Activated CD4-positive, alpha-beta T cell treated with anti-CD3 and anti-CD28 coated beads for 48 hours (primary cell): ENCODE measurements at regions not wholly inside any gene's neighbourhood (a gene's known extent, or its start where the extent isn't known, plus 50 kb on each side); places are given as distances from the start of the nearest gene placed in this dataset.
"Not testable (repeated sequence)": the region's sequence is repeated elsewhere in the genome, so short reads cannot be mapped to it uniquely, and the experiment has no call there.

Experiments used
- DNase-seq: peaks from one replicate; pipeline ENCODE4 v3.0.0-alpha.2; 2020

- DNase-seq, result no peak
Measured at GRCh38 chr10:4633776-4634175, 192.2 kb upstream of the AKR1E2 start.

- no peak for DNase-seq
Measured at GRCh38 chr10:4633186-4633585, 192.8 kb upstream of the AKR1E2 start.

GRCh38 chr10:4632757-4633156, 193.2 kb upstream of the AKR1E2 start:
- DNase-seq, result no peak

DNA sequence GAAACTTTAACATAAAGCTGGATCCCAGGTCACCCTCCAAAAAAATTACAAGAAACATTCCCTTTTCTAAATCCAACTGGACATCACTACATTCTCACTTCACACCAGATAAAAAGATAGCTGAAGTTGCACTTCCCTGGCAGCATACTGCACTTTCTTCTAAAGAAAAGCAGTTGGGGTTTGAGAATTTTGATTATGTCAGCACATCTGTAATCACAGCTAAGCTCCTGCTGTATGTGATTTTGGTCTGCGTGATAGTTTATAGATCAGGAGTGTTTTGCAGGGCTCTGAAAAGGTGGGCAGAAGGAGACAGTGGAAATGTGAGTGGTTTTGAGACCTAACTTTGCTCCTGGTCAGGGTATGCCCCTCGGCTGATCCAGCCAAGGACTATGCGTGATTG, 199.1 kb upstream of the AKR1E2 start:
- no peak for DNase-seq

GRCh38 chr10:4623757-4624420, 202.1 kb upstream of the AKR1E2 start:
- no peak for DNase-seq

DNA sequence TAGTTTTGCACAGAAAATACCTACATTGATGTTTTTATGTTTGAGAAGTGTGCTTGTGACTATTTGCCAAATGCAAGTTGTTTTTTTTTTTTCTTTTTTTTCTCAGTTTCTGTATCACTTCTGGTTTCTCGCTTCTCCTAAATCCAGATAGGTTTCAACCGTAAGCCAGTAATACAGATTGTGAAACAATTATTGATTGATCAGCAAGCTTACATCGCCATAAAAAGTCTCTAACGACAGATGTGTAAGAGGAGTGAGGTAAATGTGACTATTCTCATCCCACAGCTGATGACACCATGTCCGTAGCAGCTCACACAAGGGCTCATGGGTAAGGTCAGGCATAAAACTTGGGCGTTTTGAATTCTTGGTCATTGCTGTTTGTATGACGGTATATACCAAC, 202.8 kb upstream of the AKR1E2 start:
- DNase-seq, result no peak

DNA sequence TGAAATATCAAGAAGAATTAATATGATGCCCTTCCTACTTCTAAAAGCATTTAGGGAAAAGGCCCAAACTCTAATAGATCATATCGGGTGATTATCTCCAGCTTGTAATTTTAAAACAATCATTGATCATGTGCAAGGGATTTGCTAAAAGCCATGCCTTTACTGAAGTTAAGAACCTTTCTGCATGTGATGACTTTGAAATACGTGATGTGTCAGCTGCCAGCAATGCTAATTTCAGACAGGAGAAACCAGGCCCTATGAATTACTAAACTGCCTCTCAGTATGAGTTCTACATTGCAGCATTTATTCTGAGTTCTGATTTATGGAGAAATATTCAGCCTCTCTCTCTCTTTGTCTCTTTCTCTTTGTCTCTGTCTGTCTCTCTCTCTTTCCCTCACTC, 203.6 kb upstream of the AKR1E2 start:
- DNase-seq, result no peak

DNA sequence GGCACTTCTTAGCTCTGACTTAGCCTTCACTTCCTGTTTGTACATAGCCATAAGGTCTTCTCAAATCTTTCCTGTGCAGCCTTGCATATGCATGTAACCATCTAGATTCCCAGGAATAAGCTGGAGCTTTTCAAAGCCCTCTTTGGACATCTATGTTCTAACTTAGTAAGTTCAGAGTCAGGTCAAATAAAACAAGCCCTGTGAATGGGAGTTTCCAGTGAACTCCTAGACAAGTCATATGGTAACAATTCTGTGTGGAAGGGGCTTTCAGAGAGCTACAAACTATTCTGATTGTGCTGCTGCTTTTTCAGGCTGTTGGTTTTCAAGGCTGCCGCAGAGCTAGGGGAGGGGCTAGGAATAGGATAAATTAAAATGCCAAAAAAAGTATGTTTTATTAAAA, 208.4 kb upstream of the AKR1E2 start:
- no peak for DNase-seq

DNA sequence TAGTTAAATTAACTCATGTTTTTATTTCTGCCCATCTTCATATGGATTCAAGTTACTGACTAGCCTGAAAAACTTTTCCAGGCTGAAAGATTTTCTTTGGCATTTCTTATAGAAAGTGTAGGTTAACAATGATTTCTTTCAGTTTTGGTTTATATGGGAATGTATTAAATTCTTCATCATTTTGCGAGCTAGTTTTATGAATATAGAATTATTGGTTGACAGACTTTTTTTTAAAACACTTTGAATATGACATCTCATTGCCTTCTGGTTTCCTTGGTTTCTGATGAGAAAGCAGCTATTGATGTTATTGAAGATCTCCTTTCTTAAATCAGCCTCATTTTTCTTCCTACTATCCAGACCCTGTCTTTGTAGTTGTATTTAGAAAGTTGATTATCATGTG, 211.0 kb upstream of the AKR1E2 start:
- no peak for DNase-seq

GRCh38 chr10:4609251-4609650, 216.8 kb upstream of the AKR1E2 start:
- no peak for DNase-seq

DNA sequence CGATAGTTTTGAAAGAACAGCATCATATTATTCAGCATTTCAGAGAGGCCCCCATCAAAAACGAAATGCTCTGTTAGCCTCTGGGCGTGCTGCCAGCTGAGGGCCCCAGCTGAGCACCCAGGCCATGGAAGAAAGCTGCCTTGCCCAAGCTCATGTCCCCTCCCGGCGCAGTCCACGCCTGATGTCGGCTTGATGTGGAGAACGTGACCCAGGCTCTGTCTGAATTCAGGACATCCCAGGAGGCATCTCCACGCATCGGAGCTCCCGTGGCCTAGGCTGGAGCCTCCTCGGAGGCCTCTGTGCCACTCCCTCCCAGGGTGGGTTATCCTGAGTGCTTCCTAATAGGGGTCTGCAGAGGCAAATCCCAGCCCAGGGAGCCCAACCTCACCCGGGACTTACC, 218.3 kb upstream of the AKR1E2 start:
- DNase-seq, result no peak

- no peak for DNase-seq
Measured at GRCh38 chr10:4606856-4607636, 219.0 kb upstream of the AKR1E2 start.

DNA sequence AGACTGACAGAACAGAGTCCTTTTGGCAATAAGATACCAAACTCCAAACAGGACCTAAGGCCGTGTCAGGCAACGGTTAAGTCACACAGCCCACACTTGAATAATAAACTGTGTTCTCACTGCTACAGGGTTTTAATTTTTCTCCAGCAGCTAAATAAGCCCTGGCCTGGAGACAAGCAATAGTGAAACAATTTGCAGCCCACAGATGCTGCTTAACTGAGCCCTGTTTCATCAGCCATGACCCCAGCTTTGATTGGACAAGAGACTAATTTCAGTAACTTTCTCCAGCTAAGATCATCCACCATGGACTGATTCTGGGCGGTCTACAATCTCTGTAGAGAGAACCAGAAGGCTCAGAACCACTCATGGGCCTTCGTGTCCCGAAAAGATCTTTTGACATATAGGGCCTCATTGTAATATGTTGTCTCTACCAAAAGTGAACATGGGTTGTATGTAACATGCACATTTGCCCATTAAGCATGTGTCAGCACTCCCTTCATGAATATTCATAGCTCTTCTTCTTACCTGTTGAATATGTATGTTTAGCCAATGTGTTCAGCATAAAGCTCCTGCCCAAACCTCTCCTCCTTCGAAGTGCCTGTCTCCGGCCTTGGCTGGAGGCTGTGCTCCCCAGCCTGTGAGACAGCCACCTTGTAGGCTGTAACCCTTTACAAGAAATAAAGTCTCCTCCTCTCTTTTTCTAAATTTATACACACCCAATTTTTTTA, 223.1 kb upstream of the AKR1E2 start:
- no peak for DNase-seq

DNA sequence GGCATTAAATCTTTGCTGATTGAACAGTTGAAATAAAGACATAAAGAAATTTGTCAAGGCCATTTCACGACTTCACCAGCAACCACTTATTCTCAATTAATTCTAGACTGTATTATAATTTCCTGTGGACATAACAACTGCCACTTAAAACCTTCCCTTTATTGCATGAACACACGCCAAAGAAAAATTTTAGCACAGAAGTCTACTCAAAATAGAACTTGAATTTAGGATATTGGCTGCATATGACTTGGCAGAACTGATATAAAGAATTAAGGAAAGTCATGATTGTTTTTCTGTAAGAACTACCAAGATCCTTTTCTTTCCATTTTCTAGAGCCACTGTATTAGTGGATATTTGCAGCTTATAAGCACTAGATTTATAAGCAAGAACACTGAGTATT, 226.5 kb upstream of the AKR1E2 start:
- no peak for DNase-seq

DNA sequence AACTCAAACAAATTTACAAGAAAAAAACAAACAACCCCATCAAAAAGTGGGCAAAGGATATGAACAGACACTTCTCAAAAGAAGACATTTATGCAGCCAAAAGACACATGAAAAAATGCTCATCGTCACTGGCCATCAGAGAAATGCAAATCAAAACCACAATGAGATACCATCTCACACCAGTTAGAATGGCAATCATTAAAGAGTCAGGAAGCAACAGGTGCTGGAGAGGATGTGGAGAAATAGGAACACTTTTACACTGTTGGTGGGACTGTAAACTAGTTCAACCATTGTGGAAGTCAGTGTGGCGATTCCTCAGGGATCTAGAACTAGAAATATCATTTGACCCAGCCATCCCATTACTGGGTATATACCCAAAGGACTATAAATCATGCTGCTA, 228.1 kb upstream of the AKR1E2 start:
- not testable (repeated sequence) for DNase-seq

DNA sequence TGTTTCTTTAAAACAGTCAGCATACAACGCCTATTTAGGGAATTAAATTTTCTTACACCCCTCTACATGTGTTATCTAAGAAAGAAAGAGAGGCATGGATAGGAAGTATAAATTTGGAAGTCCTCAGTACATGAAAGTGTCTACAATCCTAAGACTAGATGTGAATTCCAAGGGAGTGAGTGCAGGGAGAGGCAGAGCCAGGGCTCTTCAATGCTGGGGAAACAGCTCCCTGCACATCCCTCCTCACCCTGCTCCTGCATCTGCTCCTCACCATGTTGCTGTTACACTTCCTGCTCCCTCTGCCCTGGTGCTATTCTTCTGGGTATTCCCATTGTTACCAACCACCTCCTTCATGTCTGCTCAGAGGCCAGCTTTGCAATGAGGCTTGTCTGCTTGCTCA, 229.1 kb upstream of the AKR1E2 start:
- DNase-seq, result no peak

DNA sequence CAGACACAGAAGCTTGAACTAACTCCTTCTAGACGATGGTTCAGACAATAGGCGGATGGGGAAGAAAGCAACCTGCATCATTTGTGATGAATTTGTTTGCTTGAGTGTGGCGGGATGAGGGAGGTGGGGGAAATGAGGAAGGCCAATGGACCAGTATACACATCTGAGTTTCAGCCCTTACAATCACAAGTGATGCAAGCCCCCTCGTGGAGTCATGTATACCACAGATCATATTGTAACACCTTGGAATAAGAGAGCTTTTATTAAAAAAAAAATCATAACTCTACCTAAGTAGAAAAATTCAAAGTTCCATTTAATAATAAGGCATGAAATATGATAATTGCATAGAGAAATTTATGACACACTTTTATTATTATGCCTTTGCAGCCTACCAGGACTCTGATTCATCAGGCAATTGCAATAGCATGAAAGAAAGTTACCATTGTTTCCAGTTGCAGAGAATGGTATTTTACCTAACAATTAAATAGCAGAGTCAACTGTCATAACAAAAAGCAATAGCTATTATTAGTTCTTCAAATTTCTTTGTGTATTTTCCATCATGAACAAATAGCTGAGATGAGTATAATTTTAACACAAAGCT, 230.2 kb upstream of the AKR1E2 start:
- DNase-seq, result no peak

DNA sequence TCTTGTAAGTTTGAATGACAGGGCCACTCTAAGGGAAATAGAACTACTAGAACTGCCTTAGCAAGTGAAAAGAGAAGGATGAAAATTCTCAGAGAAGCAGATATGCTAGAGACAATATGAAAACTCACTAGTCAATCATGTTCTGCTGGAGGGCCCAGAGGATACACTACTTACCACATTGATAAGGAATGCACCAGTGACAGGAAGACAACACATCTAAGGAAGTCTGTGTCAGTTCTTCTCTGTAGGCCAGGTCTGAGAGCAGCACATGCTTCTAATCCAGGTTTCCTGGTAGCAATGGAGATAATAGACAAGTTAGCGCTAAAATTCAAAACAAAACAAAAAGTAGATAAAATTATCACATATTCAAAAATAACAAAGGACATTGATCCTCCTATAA, 235.2 kb upstream of the AKR1E2 start:
- DNase-seq, result no peak

GRCh38 chr10:4588824-4589223, 237.2 kb upstream of the AKR1E2 start:
- DNase-seq, result no peak

DNA sequence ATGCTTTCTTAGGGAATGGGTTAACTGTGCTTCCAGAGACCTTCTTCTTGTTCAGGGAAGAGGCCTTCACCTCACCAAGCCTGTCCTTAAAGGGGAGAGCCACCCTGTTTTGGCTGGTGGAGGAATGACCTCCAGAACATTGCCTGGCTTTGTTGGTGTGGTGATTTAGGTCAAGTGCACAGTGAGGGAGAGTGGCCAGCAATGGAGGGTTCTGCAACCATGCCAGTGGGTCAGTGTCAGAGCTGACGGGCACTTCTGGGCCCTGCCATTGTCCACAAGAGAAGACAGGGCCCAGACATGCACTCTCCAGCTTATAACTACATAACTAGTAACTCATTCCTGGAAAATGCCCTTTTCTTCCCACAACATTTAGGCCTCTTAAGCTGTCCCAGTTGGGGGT, 238.5 kb upstream of the AKR1E2 start:
- no peak for DNase-seq

GRCh38 chr10:4586776-4587175, 239.2 kb upstream of the AKR1E2 start:
- DNase-seq, result no peak

GRCh38 chr10:4581929-4582328, 244.1 kb upstream of the AKR1E2 start:
- no peak for DNase-seq

- no peak for DNase-seq
Measured at GRCh38 chr10:4579844-4580243, 246.2 kb upstream of the AKR1E2 start.

GRCh38 chr10:4576206-4576605, 249.8 kb upstream of the AKR1E2 start:
- no peak for DNase-seq
